ENCODE measurements at regions not wholly inside any gene's neighbourhood (a gene's known extent, or its start where the extent isn't known, plus 50 kb on each side); places are given as distances from the start of the nearest gene placed in this dataset.

GRCh38 chr4:136484996-136485395 is 1047.3 kb downstream of the PCDH18 start:
- Histone ChIP-seq H3K4me3 (replicated peaks in 1 of 2; ENCODE audit: low read depth in 1 of 2, low read length in 2 of 2) (no peak overlapping the region), H3K9me2 (ENCODE audit: insufficient read depth) (no peaks in the 10 kb centered on the region), H2AFZ (ENCODE audit: low read depth, low read length, poor library complexity, severe bottlenecking) (no peak overlapping the region), H3K27ac (ENCODE audit: low read depth, low read length) (no peak overlapping the region), H3K4me1 (ENCODE audit: control insufficient read depth in 1 of 2, insufficient read depth in 2 of 2, low read length in 2 of 2) (no peaks in the 10 kb centered on the region), H3K4me2 (ENCODE audit: low read length) (no peak overlapping the region), H3K27me3 (ENCODE audit: insufficient read depth, low read length) (no peaks in the 10 kb centered on the region), H3K36me3 (ENCODE audit: control insufficient read depth in 1 of 2, insufficient read depth in 2 of 2, low read length in 2 of 2) (no peaks in the 10 kb centered on the region), H3K9me3 (ENCODE audit: control insufficient read depth in 1 of 2, insufficient read depth in 1 of 2, low read depth in 1 of 2, low read length in 2 of 2) (no peaks in the 10 kb centered on the region), H4K20me1 (ENCODE audit: insufficient read depth) (no peaks in the 10 kb centered on the region), H3K79me2 (ENCODE audit: insufficient read depth, low read length) (no peaks in the 10 kb centered on the region), H3K9ac (ENCODE audit: low read length) (no peak overlapping the region)
- ATAC-seq, result no peak
- intact Hi-C loops (cut with micrococcal nuclease), result no loop called here
- no peak for TF ChIP-seq SP1 (IDR thresholded peaks at IDR 0.05; ENCODE audit: low read depth)
- TF ChIP-seq CEBPB (IDR thresholded peaks at IDR 0.05; ENCODE audit: low read depth), result no peak
- TF ChIP-seq EGR1 (IDR thresholded peaks at IDR 0.05; ENCODE audit: low read depth), result no peak
- TF ChIP-seq, protein P1, sequence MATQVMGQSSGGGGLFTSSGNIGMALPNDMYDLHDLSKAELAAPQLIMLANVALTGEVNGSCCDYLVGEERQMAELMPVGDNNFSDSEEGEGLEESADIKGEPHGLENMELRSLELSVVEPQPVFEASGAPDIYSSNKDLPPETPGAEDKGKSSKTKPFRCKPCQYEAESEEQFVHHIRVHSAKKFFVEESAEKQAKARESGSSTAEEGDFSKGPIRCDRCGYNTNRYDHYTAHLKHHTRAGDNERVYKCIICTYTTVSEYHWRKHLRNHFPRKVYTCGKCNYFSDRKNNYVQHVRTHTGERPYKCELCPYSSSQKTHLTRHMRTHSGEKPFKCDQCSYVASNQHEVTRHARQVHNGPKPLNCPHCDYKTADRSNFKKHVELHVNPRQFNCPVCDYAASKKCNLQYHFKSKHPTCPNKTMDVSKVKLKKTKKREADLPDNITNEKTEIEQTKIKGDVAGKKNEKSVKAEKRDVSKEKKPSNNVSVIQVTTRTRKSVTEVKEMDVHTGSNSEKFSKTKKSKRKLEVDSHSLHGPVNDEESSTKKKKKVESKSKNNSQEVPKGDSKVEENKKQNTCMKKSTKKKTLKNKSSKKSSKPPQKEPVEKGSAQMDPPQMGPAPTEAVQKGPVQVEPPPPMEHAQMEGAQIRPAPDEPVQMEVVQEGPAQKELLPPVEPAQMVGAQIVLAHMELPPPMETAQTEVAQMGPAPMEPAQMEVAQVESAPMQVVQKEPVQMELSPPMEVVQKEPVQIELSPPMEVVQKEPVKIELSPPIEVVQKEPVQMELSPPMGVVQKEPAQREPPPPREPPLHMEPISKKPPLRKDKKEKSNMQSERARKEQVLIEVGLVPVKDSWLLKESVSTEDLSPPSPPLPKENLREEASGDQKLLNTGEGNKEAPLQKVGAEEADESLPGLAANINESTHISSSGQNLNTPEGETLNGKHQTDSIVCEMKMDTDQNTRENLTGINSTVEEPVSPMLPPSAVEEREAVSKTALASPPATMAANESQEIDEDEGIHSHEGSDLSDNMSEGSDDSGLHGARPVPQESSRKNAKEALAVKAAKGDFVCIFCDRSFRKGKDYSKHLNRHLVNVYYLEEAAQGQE (IDR thresholded peaks at IDR 0.05; ENCODE audit: low read depth), result no peak
- TF ChIP-seq EZH2 (IDR thresholded peaks at IDR 0.05), result no peak
- no peak for TF ChIP-seq TCF7L2 (IDR thresholded peaks at IDR 0.05; ENCODE audit: borderline replicate concordance, extremely low read depth, insufficient read depth, insufficient read length)
- TF ChIP-seq JUND (IDR thresholded peaks at IDR 0.05), result no peak
- no peak for TF ChIP-seq ELF1 (IDR thresholded peaks at IDR 0.05; ENCODE audit: borderline replicate concordance, low read depth)
- no peak for TF ChIP-seq RAD21 (IDR thresholded peaks at IDR 0.05; ENCODE audit: low read depth)
- no peak for TF ChIP-seq POLR2AphosphoS5 (IDR thresholded peaks at IDR 0.05; ENCODE audit: low read depth, low read length)
- TF ChIP-seq, protein P2, sequence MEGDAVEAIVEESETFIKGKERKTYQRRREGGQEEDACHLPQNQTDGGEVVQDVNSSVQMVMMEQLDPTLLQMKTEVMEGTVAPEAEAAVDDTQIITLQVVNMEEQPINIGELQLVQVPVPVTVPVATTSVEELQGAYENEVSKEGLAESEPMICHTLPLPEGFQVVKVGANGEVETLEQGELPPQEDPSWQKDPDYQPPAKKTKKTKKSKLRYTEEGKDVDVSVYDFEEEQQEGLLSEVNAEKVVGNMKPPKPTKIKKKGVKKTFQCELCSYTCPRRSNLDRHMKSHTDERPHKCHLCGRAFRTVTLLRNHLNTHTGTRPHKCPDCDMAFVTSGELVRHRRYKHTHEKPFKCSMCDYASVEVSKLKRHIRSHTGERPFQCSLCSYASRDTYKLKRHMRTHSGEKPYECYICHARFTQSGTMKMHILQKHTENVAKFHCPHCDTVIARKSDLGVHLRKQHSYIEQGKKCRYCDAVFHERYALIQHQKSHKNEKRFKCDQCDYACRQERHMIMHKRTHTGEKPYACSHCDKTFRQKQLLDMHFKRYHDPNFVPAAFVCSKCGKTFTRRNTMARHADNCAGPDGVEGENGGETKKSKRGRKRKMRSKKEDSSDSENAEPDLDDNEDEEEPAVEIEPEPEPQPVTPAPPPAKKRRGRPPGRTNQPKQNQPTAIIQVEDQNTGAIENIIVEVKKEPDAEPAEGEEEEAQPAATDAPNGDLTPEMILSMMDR (IDR thresholded peaks at IDR 0.05 in 2 of 3, conservative IDR thresholded peaks at IDR 0.05 in 1 of 3; ENCODE audit: borderline replicate concordance in 1 of 3, insufficient read depth in 1 of 3, low read depth in 2 of 3, low read length in 2 of 3), result no peak
- TF ChIP-seq FOSL1 (IDR thresholded peaks at IDR 0.05; ENCODE audit: low read depth), result no peak
- TF ChIP-seq EZH2phosphoT487 (IDR thresholded peaks at IDR 0.05; ENCODE audit: borderline replicate concordance), result no peak
- no peak for DNase-seq (ENCODE audit: low read depth, low spot score)
- ChIA-PET RAD21 (ENCODE audit: low non-redundant PET in 1 of 2, low total read pairs in 2 of 2, uncharacterized antibody in 2 of 2, unreplicated experiment in 2 of 2) (no interaction called here), POLR2A (no interaction called here), CTCF (no interaction called here)
- no TSS peak for BruUV-seq (replicated peaks)

Data from HCT116 (cell line).